Stomach (tissue), 8 donors: ENCODE measurements at regions not wholly inside any gene's neighbourhood (a gene's known extent, or its start where the extent isn't known, plus 50 kb on each side); places are given as distances from the start of the nearest gene placed in this dataset.

Experiments
- DNase-seq, 2 donors: peaks; one replicate each; pipeline versions ENCODE4 v3.0.0 to v3.0.0-alpha.2; 2013 to 2019
- H3K27ac ChIP-seq, 5 donors: fragments of 200-600 bp in 4 of 5; sonication (generic) in 4 of 5; one replicate each; pipeline ENCODE4 v1.5.1; 2013 to 2019; ENCODE audit warnings: mild to moderate bottlenecking in 1 of 5, moderate library complexity in 1 of 5
- H3K27me3 ChIP-seq, 3 donors: fragments of 200-600 bp; sonication (generic); one replicate each; pipeline ENCODE4 v1.5.1; 2017 to 2019; ENCODE audit warnings: mixed run types in 1 of 3
- H3K36me3 ChIP-seq, 4 donors: fragments of 200-600 bp; sonication (generic); 1 replicate in 3 of 4; 2 replicates in 1 of 4; pipeline ENCODE4 v1.5.1; 2016 to 2019
- H3K4me1 ChIP-seq, 4 donors: fragments of 200-600 bp; sonication (generic); one replicate each; pipeline ENCODE4 v1.5.1; 2016 to 2019
- H3K4me3 ChIP-seq, 4 donors: fragments of 200-600 bp; sonication (generic) in 3 of 4; one replicate each; pipeline ENCODE4 v1.5.1; 2016 to 2019; ENCODE audit warnings: mild to moderate bottlenecking in 1 of 4
- H3K9me3 ChIP-seq, 4 donors: fragments of 200-600 bp; sonication (generic); one replicate each; pipeline ENCODE4 v1.5.1; 2016 to 2019
- CTCF ChIP-seq, 7 experiments: fragments of 450-650 bp in 4 of 7; fragments of 200-600 bp in 3 of 7; sonication (generic) in 3 of 7; IDR thresholded peaks; one replicate each; pipeline ENCODE4 v1.5.1; 2016 to 2019; ENCODE audit warnings: antibody characterized with exemption in 7 of 7, control low read depth in 2 of 7, mild to moderate bottlenecking in 1 of 7
- EP300 ChIP-seq: sonication (generic); formaldehyde crosslinking; IDR thresholded peaks from one replicate; pipeline ENCODE4 v1.6.1; 2017; ENCODE audit warnings: antibody characterized with exemption
- POLR2A ChIP-seq, 4 donors: fragments of 450-650 bp; IDR thresholded peaks; one replicate each; pipeline ENCODE4 v1.6.1; 2016; ENCODE audit warnings: antibody characterized with exemption in 4 of 4, control low read depth in 2 of 4, mild to moderate bottlenecking in 1 of 4, moderate library complexity in 1 of 4
- POLR2AphosphoS5 ChIP-seq, 3 donors: sonication (generic); formaldehyde crosslinking; IDR thresholded peaks; one replicate each; pipeline ENCODE4 v1.6.1; 2016; ENCODE audit warnings: antibody characterized with exemption in 3 of 3
- WGBS, 5 donors: extraction: QIAGEN DNeasy Blood & Tissue Kit in 3 of 5; methylation state at CpG; one replicate each; pipeline versions ENCODE4 v1.1.5 to v1.1.7; 2013 to 2018; 5-methylcytosine and 5-hydroxymethylcytosine counted together
- intact Hi-C: fragments of 100-400 bp; cut with DNase I; formaldehyde crosslinking; loops from one replicate; pipeline ENCODE4 v1.15.1; 2023; ENCODE audit warnings: low total_unique reads
- donor health status: healthy with polysubstance abuse.
- donor health status: Bipolar disorder and iron deficiency.
- donor health status: healthy.

GRCh38 chr12:97380440-97380839 is 82.2 kb upstream of the RMST start:
- no peak overlapping the region for H3K27ac ChIP-seq
- intact Hi-C loops = no loop called here
- H3K4me1 ChIP-seq = no peaks in the 10 kb centered on the region
- no peaks in the 10 kb centered on the region for H3K36me3 ChIP-seq
- no peaks in the 10 kb centered on the region for H3K27me3 ChIP-seq
- TF ChIP-seq EP300 = no peak
- TF ChIP-seq CTCF (IDR thresholded peaks at IDR 0.05) = no peak
- no peak for TF ChIP-seq POLR2A (IDR thresholded peaks at IDR 0.05)
- TF ChIP-seq POLR2AphosphoS5 (IDR thresholded peaks at IDR 0.05) = no peak
- H3K9me3 ChIP-seq = peaks cover 0 to 2% (median 0%) of the 10 kb centered on the region in 4 donors
- H3K4me3 ChIP-seq = no peak overlapping the region
- WGBS, 5 donors = 77 to 91% (median 81%) methylated on average over 2 of the region's 2 CpGs
- no peak for DNase-seq

- WGBS, 5 donors = 62 to 97% (median 92%) methylated on average over 1 of the region's 1 CpG
- Histone ChIP-seq H3K27me3 (no peaks in the 10 kb centered on the region), H3K27ac (no peak overlapping the region), H3K36me3 (no peaks in the 10 kb centered on the region), H3K9me3 (no peaks in the 10 kb centered on the region), H3K4me1 (no peaks in the 10 kb centered on the region), H3K4me3 (no peak overlapping the region)
- TF ChIP-seq POLR2AphosphoS5 (IDR thresholded peaks at IDR 0.05) = no peak
- TF ChIP-seq CTCF (IDR thresholded peaks at IDR 0.05) = no peak
- intact Hi-C loops = no loop called here
- no peak for DNase-seq
These were observed 77.5 kb upstream of the RMST start for GRCh38 chr12:97385121-97385520.

- no peak overlapping the region for H3K4me3 ChIP-seq
- no peaks in the 10 kb centered on the region for H3K27me3 ChIP-seq
- intact Hi-C loops = no loop called here
- DNase-seq = peak in 1 of 2 donors; percentile 5
- no peak overlapping the region for H3K27ac ChIP-seq
- WGBS, 5 donors = 86 to 96% (median 90%) methylated on average over 5 of the region's 5 CpGs
- no peaks in the 10 kb centered on the region for H3K4me1 ChIP-seq
- no peaks in the 10 kb centered on the region for H3K36me3 ChIP-seq
- no peaks in the 10 kb centered on the region for H3K9me3 ChIP-seq
- TF ChIP-seq CTCF (IDR thresholded peaks at IDR 0.05) = no peak
- TF ChIP-seq EP300 = no peak
- TF ChIP-seq POLR2A (IDR thresholded peaks at IDR 0.05) = no peak
- no peak for TF ChIP-seq POLR2AphosphoS5 (IDR thresholded peaks at IDR 0.05)
These were observed 76.4 kb upstream of the RMST start for GRCh38 chr12:97386133-97386581.

GRCh38 chr12:97387844-97388243 is 74.8 kb upstream of the RMST start:
- 68 to 84% (median 75%) methylated on average over 2 of the region's 2 CpGs for WGBS, 5 donors
- no peaks in the 10 kb centered on the region for H3K27me3 ChIP-seq
- no peaks in the 10 kb centered on the region for H3K9me3 ChIP-seq
- H3K27ac ChIP-seq = no peak overlapping the region
- DNase-seq = no peak
- H3K4me1 ChIP-seq = no peaks in the 10 kb centered on the region
- no peak overlapping the region for H3K4me3 ChIP-seq
- TF ChIP-seq CTCF (IDR thresholded peaks at IDR 0.05) = no peak
- no peak for TF ChIP-seq EP300
- no peak for TF ChIP-seq POLR2A (IDR thresholded peaks at IDR 0.05)
- no peak for TF ChIP-seq POLR2AphosphoS5 (IDR thresholded peaks at IDR 0.05)
- H3K36me3 ChIP-seq = no peaks in the 10 kb centered on the region
- intact Hi-C loops = no loop called here
